ENCODE measurements at regions not wholly inside any gene's neighbourhood (a gene's known extent, or its start where the extent isn't known, plus 50 kb on each side); places are given as distances from the start of the nearest gene placed in this dataset.

GRCh38 chr5:5971203-5971602 lies 407.1 kb downstream of the MED10 start:
- Histone ChIP-seq H3K4me3 (ENCODE audit: low read depth, low read length) (no peak overlapping the region), H3K27ac (ENCODE audit: low read depth, low read length) (no peak overlapping the region), H3K4me1 (ENCODE audit: control insufficient read depth, insufficient read depth, low read length) (no peaks in the 10 kb centered on the region), H3K9me3 (ENCODE audit: control insufficient read depth, insufficient read depth, low read depth, low read length) (no peaks in the 10 kb centered on the region), H3K36me3 (ENCODE audit: control insufficient read depth, insufficient read depth, low read length) (no peaks in the 10 kb centered on the region), H3K27me3 (ENCODE audit: control insufficient read depth, insufficient read depth, low read length) (no peaks in the 10 kb centered on the region), H3K9ac (ENCODE audit: low read length) (no peak overlapping the region)

GRCh38 chr5:5969942-5970483 lies 408.3 kb downstream of the MED10 start:
- no peaks in the 10 kb centered on the region for H3K27me3 ChIP-seq (ENCODE audit: control insufficient read depth, insufficient read depth, low read length)
- no peaks in the 10 kb centered on the region for H3K36me3 ChIP-seq (ENCODE audit: control insufficient read depth, insufficient read depth, low read length)
- no peak overlapping the region for H3K4me3 ChIP-seq (ENCODE audit: low read depth, low read length)
- H3K4me1 ChIP-seq (ENCODE audit: control insufficient read depth, insufficient read depth, low read length) = no peaks in the 10 kb centered on the region
- H3K27ac ChIP-seq (ENCODE audit: low read depth, low read length) = no peak overlapping the region
- H3K9ac ChIP-seq (ENCODE audit: low read length) = no peak overlapping the region
- H3K9me3 ChIP-seq (ENCODE audit: control insufficient read depth, insufficient read depth, low read depth, low read length) = peaks cover 6% of the 10 kb centered on the region; the same call in 1 of the 2 replicates

- H3K4me1 ChIP-seq (ENCODE audit: control insufficient read depth, insufficient read depth, low read length) = no peaks in the 10 kb centered on the region
- H3K36me3 ChIP-seq (ENCODE audit: control insufficient read depth, insufficient read depth, low read length) = no peaks in the 10 kb centered on the region
- no peaks in the 10 kb centered on the region for H3K27me3 ChIP-seq (ENCODE audit: control insufficient read depth, insufficient read depth, low read length)
- H3K27ac ChIP-seq (ENCODE audit: low read depth, low read length) = no peak overlapping the region
- H3K9ac ChIP-seq (ENCODE audit: low read length) = no peak overlapping the region
- peaks cover 17% of the 10 kb centered on the region for H3K9me3 ChIP-seq (ENCODE audit: control insufficient read depth, insufficient read depth, low read depth, low read length)
- H3K4me3 ChIP-seq (ENCODE audit: low read depth, low read length) = no peak overlapping the region
These were observed 409.4 kb downstream of the MED10 start for GRCh38 chr5:5968981-5969380.

GRCh38 chr5:5967944-5968343 lies 410.4 kb downstream of the MED10 start:
- Histone ChIP-seq H3K9me3 (ENCODE audit: control insufficient read depth, insufficient read depth, low read depth, low read length) (peaks cover 20% of the 10 kb centered on the region), H3K4me3 (ENCODE audit: low read depth, low read length) (no peak overlapping the region), H3K27me3 (ENCODE audit: control insufficient read depth, insufficient read depth, low read length) (no peaks in the 10 kb centered on the region), H3K4me1 (ENCODE audit: control insufficient read depth, insufficient read depth, low read length) (no peaks in the 10 kb centered on the region), H3K9ac (ENCODE audit: low read length) (no peak overlapping the region), H3K36me3 (ENCODE audit: control insufficient read depth, insufficient read depth, low read length) (no peaks in the 10 kb centered on the region), H3K27ac (ENCODE audit: low read depth, low read length) (no peak overlapping the region)

- Histone ChIP-seq H3K27me3 (ENCODE audit: control insufficient read depth, insufficient read depth, low read length) (no peaks in the 10 kb centered on the region), H3K9ac (ENCODE audit: low read length) (no peak overlapping the region), H3K9me3 (ENCODE audit: control insufficient read depth, insufficient read depth, low read depth, low read length) (peaks cover 23% of the 10 kb centered on the region), H3K36me3 (ENCODE audit: control insufficient read depth, insufficient read depth, low read length) (no peaks in the 10 kb centered on the region), H3K4me3 (ENCODE audit: low read depth, low read length) (no peak overlapping the region), H3K27ac (ENCODE audit: low read depth, low read length) (no peak overlapping the region), H3K4me1 (ENCODE audit: control insufficient read depth, insufficient read depth, low read length) (no peaks in the 10 kb centered on the region)
These were observed 411.0 kb downstream of the MED10 start for GRCh38 chr5:5967373-5967772.

GRCh38 chr5:5965132-5965531 lies 413.2 kb downstream of the MED10 start:
- no peak overlapping the region for H3K4me3 ChIP-seq (ENCODE audit: low read depth, low read length)
- peaks cover 26% of the 10 kb centered on the region for H3K9me3 ChIP-seq (ENCODE audit: control insufficient read depth, insufficient read depth, low read depth, low read length)
- H3K27ac ChIP-seq (ENCODE audit: low read depth, low read length) = no peak overlapping the region
- H3K27me3 ChIP-seq (ENCODE audit: control insufficient read depth, insufficient read depth, low read length) = no peaks in the 10 kb centered on the region
- H3K9ac ChIP-seq (ENCODE audit: low read length) = no peak overlapping the region
- no peaks in the 10 kb centered on the region for H3K4me1 ChIP-seq (ENCODE audit: control insufficient read depth, insufficient read depth, low read length)
- H3K36me3 ChIP-seq (ENCODE audit: control insufficient read depth, insufficient read depth, low read length) = no peaks in the 10 kb centered on the region

GRCh38 chr5:5964347-5964746 lies 414.0 kb downstream of the MED10 start:
- no peak overlapping the region for H3K4me3 ChIP-seq (ENCODE audit: low read depth, low read length)
- H3K9me3 ChIP-seq (ENCODE audit: control insufficient read depth, insufficient read depth, low read depth, low read length) = peaks cover 26% of the 10 kb centered on the region
- no peaks in the 10 kb centered on the region for H3K36me3 ChIP-seq (ENCODE audit: control insufficient read depth, insufficient read depth, low read length)
- no peak overlapping the region for H3K9ac ChIP-seq (ENCODE audit: low read length)
- no peak overlapping the region for H3K27ac ChIP-seq (ENCODE audit: low read depth, low read length)
- no peaks in the 10 kb centered on the region for H3K4me1 ChIP-seq (ENCODE audit: control insufficient read depth, insufficient read depth, low read length)
- H3K27me3 ChIP-seq (ENCODE audit: control insufficient read depth, insufficient read depth, low read length) = no peaks in the 10 kb centered on the region

GRCh38 chr5:5957737-5958136 lies 420.6 kb downstream of the MED10 start:
- Histone ChIP-seq H3K9ac (ENCODE audit: low read length) (no peak overlapping the region), H3K4me1 (ENCODE audit: control insufficient read depth, insufficient read depth, low read length) (no peaks in the 10 kb centered on the region), H3K36me3 (ENCODE audit: control insufficient read depth, insufficient read depth, low read length) (no peaks in the 10 kb centered on the region), H3K9me3 (ENCODE audit: control insufficient read depth, insufficient read depth, low read depth, low read length) (peaks cover 16% of the 10 kb centered on the region; the same call in 1 of the 2 replicates), H3K4me3 (ENCODE audit: low read depth, low read length) (no peak overlapping the region), H3K27me3 (ENCODE audit: control insufficient read depth, insufficient read depth, low read length) (peaks cover 21% of the 10 kb centered on the region), H3K27ac (ENCODE audit: low read depth, low read length) (no peak overlapping the region)

GRCh38 chr5:5954275-5954598 lies 424.1 kb downstream of the MED10 start:
- peaks cover 21% of the 10 kb centered on the region for H3K27me3 ChIP-seq (ENCODE audit: control insufficient read depth, insufficient read depth, low read length)
- peaks cover 11% of the 10 kb centered on the region; the same call in 1 of the 2 replicates for H3K9me3 ChIP-seq (ENCODE audit: control insufficient read depth, insufficient read depth, low read depth, low read length)
- H3K4me3 ChIP-seq (ENCODE audit: low read depth, low read length) = no peak overlapping the region
- H3K27ac ChIP-seq (ENCODE audit: low read depth, low read length) = no peak overlapping the region
- H3K4me1 ChIP-seq (ENCODE audit: control insufficient read depth, insufficient read depth, low read length) = no peaks in the 10 kb centered on the region
- no peak overlapping the region for H3K9ac ChIP-seq (ENCODE audit: low read length)
- H3K36me3 ChIP-seq (ENCODE audit: control insufficient read depth, insufficient read depth, low read length) = no peaks in the 10 kb centered on the region

- H3K27ac ChIP-seq (ENCODE audit: low read depth, low read length) = no peak overlapping the region
- H3K9ac ChIP-seq (ENCODE audit: low read length) = no peak overlapping the region
- no peaks in the 10 kb centered on the region for H3K36me3 ChIP-seq (ENCODE audit: control insufficient read depth, insufficient read depth, low read length)
- H3K27me3 ChIP-seq (ENCODE audit: control insufficient read depth, insufficient read depth, low read length) = peaks cover 21% of the 10 kb centered on the region
- H3K4me1 ChIP-seq (ENCODE audit: control insufficient read depth, insufficient read depth, low read length) = no peaks in the 10 kb centered on the region
- peaks cover 11% of the 10 kb centered on the region; the same call in 1 of the 2 replicates for H3K9me3 ChIP-seq (ENCODE audit: control insufficient read depth, insufficient read depth, low read depth, low read length)
- H3K4me3 ChIP-seq (ENCODE audit: low read depth, low read length) = no peak overlapping the region
These were observed 424.6 kb downstream of the MED10 start for GRCh38 chr5:5953584-5954274.

- H3K27ac ChIP-seq (ENCODE audit: low read depth, low read length) = no peak overlapping the region
These were observed 426.4 kb downstream of the MED10 start for GRCh38 chr5:5951953-5952352.

More at GRCh38 chr5:5951953-5952352, 426.4 kb downstream of the MED10 start:
- Histone ChIP-seq H3K4me3 (ENCODE audit: low read depth, low read length) (no peak overlapping the region), H3K4me1 (ENCODE audit: control insufficient read depth, insufficient read depth, low read length) (no peaks in the 10 kb centered on the region), H3K9me3 (ENCODE audit: control insufficient read depth, insufficient read depth, low read depth, low read length) (peaks cover 5% of the 10 kb centered on the region; the same call in 1 of the 2 replicates), H3K36me3 (ENCODE audit: control insufficient read depth, insufficient read depth, low read length) (no peaks in the 10 kb centered on the region), H3K27me3 (ENCODE audit: control insufficient read depth, insufficient read depth, low read length) (peaks cover 21% of the 10 kb centered on the region), H3K9ac (ENCODE audit: low read length) (no peak overlapping the region)
